Loucy (cell line): ENCODE measurements at regions not wholly inside any gene's neighbourhood (a gene's known extent, or its start where the extent isn't known, plus 50 kb on each side); places are given as distances from the start of the nearest gene placed in this dataset.

Experiments
- H2AFZ ChIP-seq: fragments of 200-600 bp; sonication (generic); 2 replicates; pipeline ENCODE4 v1.6.0; 2016; ENCODE audit warnings: antibody characterized with exemption, mild to moderate bottlenecking, low read length, moderate library complexity
- H3F3A ChIP-seq: fragments of 200-600 bp; 2 replicates; pipeline ENCODE4 v1.6.0; 2016; ENCODE audit warnings: antibody characterized with exemption, low read depth, mild to moderate bottlenecking
- H3K27me3 ChIP-seq: fragments of 200-600 bp; sonication (generic); 2 replicates; pipeline ENCODE4 v1.6.1; 2014; ENCODE audit warnings: low read length, mild to moderate bottlenecking; ENCODE audit not compliant: insufficient read depth, poor library complexity, severe bottlenecking
- H3K36me3 ChIP-seq: fragments of 200-600 bp; sonication (generic); 2 replicates; pipeline ENCODE4 v1.6.1; 2016; ENCODE audit warnings: low read length; ENCODE audit not compliant: insufficient read depth
- H3K4me1 ChIP-seq: fragments of 200-600 bp; sonication (generic); 2 replicates; pipeline ENCODE4 v1.5.1; 2014; ENCODE audit warnings: low read length, mild to moderate bottlenecking; ENCODE audit not compliant: insufficient read depth, poor library complexity, severe bottlenecking
- H3K4me2 ChIP-seq: fragments of 200-600 bp; sonication (generic); 2 replicates; pipeline ENCODE4 v1.6.0; 2014; ENCODE audit warnings: antibody characterized with exemption, low read length, low read depth, mild to moderate bottlenecking; ENCODE audit not compliant: poor library complexity, severe bottlenecking
- H3K4me3 ChIP-seq: fragments of 200-600 bp; sonication (generic); 2 replicates; pipeline ENCODE4 v1.5.1; 2014; ENCODE audit warnings: low read length, mild to moderate bottlenecking, mixed read lengths; ENCODE audit not compliant: poor library complexity, severe bottlenecking
- H3K79me2 ChIP-seq: fragments of 200-600 bp; sonication (generic); 2 replicates; pipeline ENCODE4 v1.6.1; 2014; ENCODE audit warnings: low read length; ENCODE audit not compliant: insufficient read depth
- H3K9ac ChIP-seq: fragments of 200-600 bp; sonication (generic); 2 replicates; pipeline ENCODE4 v1.6.0; 2014; ENCODE audit warnings: mild to moderate bottlenecking, low read depth, low read length, moderate library complexity; ENCODE audit not compliant: poor library complexity, severe bottlenecking
- H3K9me2 ChIP-seq: fragments of 200-600 bp; sonication (generic); replicated peaks from 2 replicates; pipeline ENCODE4 v1.6.1; 2016; ENCODE audit warnings: low read depth, low read length, mixed read lengths
- H3K9me3 ChIP-seq: fragments of 200-600 bp; sonication (generic); 2 replicates; pipeline ENCODE4 v1.6.1; 2014; ENCODE audit warnings: mild to moderate bottlenecking, antibody characterized with exemption, low read length, low read depth; ENCODE audit not compliant: insufficient read depth
- H4K20me1 ChIP-seq: fragments of 200-600 bp; sonication (generic); 2 replicates; pipeline ENCODE4 v1.6.0; 2014; ENCODE audit warnings: antibody characterized with exemption, low read length, mild to moderate bottlenecking; ENCODE audit not compliant: insufficient read depth, poor library complexity, severe bottlenecking
- CTCF ChIP-seq: fragments of 200-600 bp; sonication (generic); conservative IDR thresholded peaks from 2 replicates; pipeline ENCODE4 v1.5.1; 2014; ENCODE audit warnings: mild to moderate bottlenecking, antibody characterized with exemption, low read length
- EZH2phosphoT487 ChIP-seq: fragments of 200-600 bp; IDR thresholded peaks from 2 replicates; pipeline ENCODE4 v1.6.1; 2018; ENCODE audit warnings: antibody characterized with exemption, mild to moderate bottlenecking, moderate library complexity, borderline replicate concordance

DNA sequence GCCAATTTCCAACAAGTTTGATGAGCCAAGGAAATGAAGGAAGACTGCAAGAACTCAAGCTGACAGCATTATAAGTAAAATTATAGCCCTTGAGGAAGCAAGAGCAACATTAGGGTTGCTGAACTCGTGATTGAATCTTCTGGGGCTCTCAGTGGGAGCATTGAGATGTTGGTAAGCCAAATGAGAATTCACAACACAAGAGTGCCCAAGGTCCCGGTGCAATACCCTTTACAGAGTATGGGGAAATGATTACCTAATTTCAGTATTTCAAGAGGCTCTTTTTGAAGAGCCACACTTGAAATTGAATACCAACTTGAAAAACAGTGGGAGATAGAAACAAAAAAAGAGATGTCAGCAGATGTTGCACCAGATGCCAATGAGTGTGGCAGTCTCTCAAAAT lies 554.5 kb downstream of the STK39 start:
- Histone ChIP-seq H2AFZ (no peak overlapping the region), H3K9ac (no peak overlapping the region), H4K20me1 (no peaks in the 10 kb centered on the region), H3K4me3 (no peak overlapping the region), H3K4me2 (no peak overlapping the region), H3F3A (no peaks in the 10 kb centered on the region), H3K9me3 (no peaks in the 10 kb centered on the region), H3K9me2 (no peaks in the 10 kb centered on the region), H3K4me1 (no peaks in the 10 kb centered on the region), H3K79me2 (no peaks in the 10 kb centered on the region), H3K27me3 (no peaks in the 10 kb centered on the region), H3K36me3 (no peaks in the 10 kb centered on the region)
- TF ChIP-seq CTCF, result no peak
- TF ChIP-seq EZH2phosphoT487, result no peak

DNA sequence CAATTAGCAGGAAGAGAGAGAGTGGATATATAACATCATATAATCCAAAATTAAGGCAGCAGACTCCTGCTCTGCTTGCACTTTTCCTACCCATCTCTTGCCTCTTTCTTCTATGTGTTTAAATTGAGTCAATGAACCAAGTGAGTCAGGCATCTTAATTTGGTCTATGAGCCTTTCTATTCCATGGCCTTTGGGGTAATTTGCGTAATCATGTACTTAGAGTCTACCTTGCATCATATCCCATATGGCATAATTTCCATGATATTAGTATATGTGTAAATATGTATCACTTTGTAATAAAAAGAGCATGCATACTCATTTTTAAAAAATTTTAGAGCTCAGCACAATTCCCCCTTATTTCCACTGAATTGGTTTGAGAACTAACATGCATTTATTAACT lies 555.2 kb downstream of the STK39 start:
- Histone ChIP-seq H2AFZ (no peak overlapping the region), H3K4me1 (no peaks in the 10 kb centered on the region), H3K9me3 (no peaks in the 10 kb centered on the region), H3K36me3 (no peaks in the 10 kb centered on the region), H3F3A (no peaks in the 10 kb centered on the region), H3K4me3 (no peak overlapping the region), H3K79me2 (no peaks in the 10 kb centered on the region), H4K20me1 (no peaks in the 10 kb centered on the region), H3K9ac (no peak overlapping the region), H3K9me2 (no peaks in the 10 kb centered on the region), H3K4me2 (no peak overlapping the region), H3K27me3 (no peaks in the 10 kb centered on the region)
- TF ChIP-seq CTCF, result no peak
- no peak for TF ChIP-seq EZH2phosphoT487

DNA sequence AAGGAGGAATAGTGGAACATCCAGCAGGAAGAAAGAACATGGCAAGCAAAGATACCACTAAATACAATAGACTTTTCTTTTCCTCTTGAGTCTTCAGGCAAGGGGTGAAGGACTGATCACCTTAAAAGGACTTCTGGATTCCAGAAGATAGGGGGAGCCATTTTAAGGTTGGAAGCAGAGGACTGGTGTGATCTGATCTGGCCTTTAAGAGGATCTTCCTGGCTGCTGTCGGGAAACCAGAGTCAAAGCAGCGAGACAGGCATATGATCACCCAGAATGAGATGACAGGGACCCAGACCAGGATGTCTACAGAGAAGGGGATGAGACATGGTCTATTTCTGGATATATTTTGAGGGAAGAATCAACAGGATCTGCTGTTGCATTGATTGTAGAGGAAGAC lies 558.0 kb downstream of the STK39 start:
- no peaks in the 10 kb centered on the region for H4K20me1 ChIP-seq
- H3K9ac ChIP-seq, result no peak overlapping the region
- no peaks in the 10 kb centered on the region for H3K79me2 ChIP-seq
- H3K9me2 ChIP-seq, result no peaks in the 10 kb centered on the region
- no peaks in the 10 kb centered on the region for H3K36me3 ChIP-seq
- H3K4me1 ChIP-seq, result no peaks in the 10 kb centered on the region
- no peaks in the 10 kb centered on the region for H3F3A ChIP-seq
- TF ChIP-seq EZH2phosphoT487, result no peak
- TF ChIP-seq CTCF, result peak; percentile 31
- H3K27me3 ChIP-seq, result no peaks in the 10 kb centered on the region
- no peak overlapping the region for H3K4me2 ChIP-seq
- H3K4me3 ChIP-seq, result no peak overlapping the region
- H3K9me3 ChIP-seq, result no peaks in the 10 kb centered on the region
- no peak overlapping the region for H2AFZ ChIP-seq
